ENCODE measurements at regions not wholly inside any gene's neighbourhood (a gene's known extent, or its start where the extent isn't known, plus 50 kb on each side); places are given as distances from the start of the nearest gene placed in this dataset.

DNA sequence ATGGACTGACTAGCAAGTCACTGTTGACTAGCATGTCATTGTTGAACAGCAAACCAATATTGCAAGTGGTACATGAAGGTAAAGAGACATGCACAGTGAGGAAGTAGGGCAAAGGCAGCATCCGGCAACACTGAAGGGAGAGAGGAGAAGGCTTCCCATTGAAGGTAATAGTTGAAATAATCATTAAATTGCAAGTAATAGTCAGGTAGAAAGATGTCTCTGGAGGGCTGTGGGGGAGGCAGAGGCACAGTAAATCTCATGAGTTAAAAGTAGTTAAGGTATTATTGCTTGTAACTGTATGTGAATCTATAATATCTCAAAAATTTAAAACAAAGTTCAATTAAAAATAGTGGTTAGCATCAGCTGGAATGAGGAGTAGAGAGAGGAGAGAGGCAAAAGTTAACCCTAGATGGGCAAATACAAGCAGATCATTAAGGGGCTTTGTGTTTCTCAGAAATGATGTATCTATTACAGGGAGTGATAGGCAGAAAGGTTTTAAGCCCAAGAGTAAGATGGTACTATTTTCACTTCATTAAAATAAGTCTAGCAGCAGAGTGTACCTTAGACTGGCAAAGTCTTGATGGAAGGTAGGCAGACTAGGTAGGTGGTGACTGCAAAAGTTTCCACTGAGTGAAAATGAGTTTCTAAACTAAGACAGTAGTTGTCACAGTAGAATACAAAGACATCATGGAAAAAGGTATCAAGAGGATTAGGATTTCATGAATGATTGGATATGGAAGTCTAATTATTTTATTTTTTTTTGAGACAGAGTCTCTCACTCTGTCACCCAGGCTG lies 776.6 kb downstream of the RAB28 start:
- peaks cover 5% of the 10 kb centered on the region for H3K27me3 ChIP-seq (ENCODE audit: insufficient read depth, poor library complexity, severe bottlenecking)
- TF ChIP-seq, protein P1, sequence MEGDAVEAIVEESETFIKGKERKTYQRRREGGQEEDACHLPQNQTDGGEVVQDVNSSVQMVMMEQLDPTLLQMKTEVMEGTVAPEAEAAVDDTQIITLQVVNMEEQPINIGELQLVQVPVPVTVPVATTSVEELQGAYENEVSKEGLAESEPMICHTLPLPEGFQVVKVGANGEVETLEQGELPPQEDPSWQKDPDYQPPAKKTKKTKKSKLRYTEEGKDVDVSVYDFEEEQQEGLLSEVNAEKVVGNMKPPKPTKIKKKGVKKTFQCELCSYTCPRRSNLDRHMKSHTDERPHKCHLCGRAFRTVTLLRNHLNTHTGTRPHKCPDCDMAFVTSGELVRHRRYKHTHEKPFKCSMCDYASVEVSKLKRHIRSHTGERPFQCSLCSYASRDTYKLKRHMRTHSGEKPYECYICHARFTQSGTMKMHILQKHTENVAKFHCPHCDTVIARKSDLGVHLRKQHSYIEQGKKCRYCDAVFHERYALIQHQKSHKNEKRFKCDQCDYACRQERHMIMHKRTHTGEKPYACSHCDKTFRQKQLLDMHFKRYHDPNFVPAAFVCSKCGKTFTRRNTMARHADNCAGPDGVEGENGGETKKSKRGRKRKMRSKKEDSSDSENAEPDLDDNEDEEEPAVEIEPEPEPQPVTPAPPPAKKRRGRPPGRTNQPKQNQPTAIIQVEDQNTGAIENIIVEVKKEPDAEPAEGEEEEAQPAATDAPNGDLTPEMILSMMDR (IDR thresholded peaks at IDR 0.05; ENCODE audit: poor library complexity, severe bottlenecking), result no peak
- no peaks in the 10 kb centered on the region for H3K4me1 ChIP-seq (ENCODE audit: insufficient read depth, poor library complexity, severe bottlenecking)
- ATAC-seq (ENCODE audit: low read depth) (no peak), DNase-seq (ENCODE audit: low spot score) (no peak)
- no peak overlapping the region for H3K27ac ChIP-seq (ENCODE audit: poor library complexity, severe bottlenecking)
- no peaks in the 10 kb centered on the region for H3K36me3 ChIP-seq (ENCODE audit: low read depth)
- no peak overlapping the region for H3K4me3 ChIP-seq (ENCODE audit: severe bottlenecking)
- no peaks in the 10 kb centered on the region for H3K9me3 ChIP-seq (ENCODE audit: severe bottlenecking)

DNA sequence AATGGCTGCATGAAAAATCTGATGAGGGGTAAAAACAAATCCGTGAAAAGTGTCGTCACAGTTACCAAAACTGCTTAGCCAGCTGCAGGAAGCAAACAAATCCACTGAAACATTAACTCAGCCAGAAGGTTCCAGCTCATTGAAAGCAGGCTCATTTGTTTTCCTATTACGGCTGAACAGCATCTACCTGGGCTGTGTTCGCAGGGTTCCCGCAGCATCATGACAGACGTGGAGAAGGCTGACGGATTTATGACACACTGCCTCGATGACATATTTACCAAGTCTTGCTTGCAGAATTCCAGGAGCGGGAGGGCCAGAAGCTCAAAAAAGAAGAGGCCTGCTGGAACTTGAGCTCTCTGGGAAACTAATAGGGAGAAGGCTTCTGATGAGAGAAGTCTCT lies 781.1 kb downstream of the RAB28 start:
- no peaks in the 10 kb centered on the region for H3K9me3 ChIP-seq (ENCODE audit: severe bottlenecking)
- TF ChIP-seq, protein P1 (IDR thresholded peaks at IDR 0.05; ENCODE audit: poor library complexity, severe bottlenecking), result no peak
- no peak overlapping the region for H3K27ac ChIP-seq (ENCODE audit: poor library complexity, severe bottlenecking)
- H3K27me3 ChIP-seq (ENCODE audit: insufficient read depth, poor library complexity, severe bottlenecking), result peaks cover 14% of the 10 kb centered on the region
- H3K4me1 ChIP-seq (ENCODE audit: insufficient read depth, poor library complexity, severe bottlenecking), result no peaks in the 10 kb centered on the region
- no peak overlapping the region for H3K4me3 ChIP-seq (ENCODE audit: severe bottlenecking)
- no peaks in the 10 kb centered on the region for H3K36me3 ChIP-seq (ENCODE audit: low read depth)
- DNase-seq (ENCODE audit: low spot score) (no peak), ATAC-seq (ENCODE audit: low read depth) (no peak)

DNA sequence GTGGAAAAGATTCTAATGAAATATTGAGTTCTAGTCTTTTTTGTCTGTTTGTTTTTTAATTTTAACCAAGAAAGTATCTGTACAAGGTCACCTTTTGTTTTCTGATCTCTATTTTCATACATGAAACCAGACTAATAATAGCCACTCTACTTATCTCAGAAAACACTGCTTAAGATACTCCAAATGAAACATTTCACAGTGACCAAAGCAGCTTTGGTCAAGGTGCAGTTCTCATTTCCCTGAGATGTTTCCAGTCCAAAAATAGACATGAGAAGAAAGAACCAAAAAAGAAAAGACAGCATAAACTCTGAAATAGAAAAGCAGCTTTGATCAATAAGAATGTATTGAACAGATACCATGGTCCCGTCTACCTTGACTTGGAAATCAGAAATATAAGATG lies 782.8 kb downstream of the RAB28 start:
- no peak for DNase-seq (ENCODE audit: low spot score)
- no peaks in the 10 kb centered on the region for H3K9me3 ChIP-seq (ENCODE audit: severe bottlenecking)
- no peaks in the 10 kb centered on the region for H3K36me3 ChIP-seq (ENCODE audit: low read depth)
- H3K4me1 ChIP-seq (ENCODE audit: insufficient read depth, poor library complexity, severe bottlenecking), result no peaks in the 10 kb centered on the region
- ATAC-seq (ENCODE audit: low read depth), result no peak
- no peak overlapping the region for H3K27ac ChIP-seq (ENCODE audit: poor library complexity, severe bottlenecking)
- peaks cover 14% of the 10 kb centered on the region for H3K27me3 ChIP-seq (ENCODE audit: insufficient read depth, poor library complexity, severe bottlenecking)
- no peak overlapping the region for H3K4me3 ChIP-seq (ENCODE audit: severe bottlenecking)
- TF ChIP-seq, protein P1 (IDR thresholded peaks at IDR 0.05; ENCODE audit: poor library complexity, severe bottlenecking), result no peak

DNA sequence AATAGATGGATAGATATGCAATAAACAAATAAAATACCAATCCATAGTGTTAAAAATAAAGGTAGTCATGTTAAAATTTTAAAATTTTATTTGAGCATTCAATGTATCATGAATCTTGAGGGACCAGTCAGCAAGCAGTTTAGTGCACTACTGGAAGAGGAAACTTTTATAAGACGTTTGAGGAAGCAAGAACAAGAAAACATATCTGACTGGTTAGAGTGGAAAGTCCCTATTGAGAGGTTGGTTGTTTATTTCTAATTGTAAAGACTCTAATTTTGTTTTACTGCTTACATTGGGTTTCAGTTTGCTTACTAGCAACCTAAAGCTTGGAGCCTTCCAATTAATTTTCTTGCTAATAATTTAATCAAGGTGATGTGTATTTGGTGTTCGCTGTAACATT lies 786.2 kb downstream of the RAB28 start:
- H3K4me3 ChIP-seq (ENCODE audit: severe bottlenecking), result no peak overlapping the region
- H3K27ac ChIP-seq (ENCODE audit: poor library complexity, severe bottlenecking), result no peak overlapping the region
- DNase-seq (ENCODE audit: low spot score), result no peak
- no peaks in the 10 kb centered on the region for H3K9me3 ChIP-seq (ENCODE audit: severe bottlenecking)
- peaks cover 11% of the 10 kb centered on the region for H3K27me3 ChIP-seq (ENCODE audit: insufficient read depth, poor library complexity, severe bottlenecking)
- TF ChIP-seq, protein P1 (IDR thresholded peaks at IDR 0.05; ENCODE audit: poor library complexity, severe bottlenecking), result no peak
- no peaks in the 10 kb centered on the region for H3K36me3 ChIP-seq (ENCODE audit: low read depth)
- no peaks in the 10 kb centered on the region for H3K4me1 ChIP-seq (ENCODE audit: insufficient read depth, poor library complexity, severe bottlenecking)
- ATAC-seq (ENCODE audit: low read depth), result no peak

DNA sequence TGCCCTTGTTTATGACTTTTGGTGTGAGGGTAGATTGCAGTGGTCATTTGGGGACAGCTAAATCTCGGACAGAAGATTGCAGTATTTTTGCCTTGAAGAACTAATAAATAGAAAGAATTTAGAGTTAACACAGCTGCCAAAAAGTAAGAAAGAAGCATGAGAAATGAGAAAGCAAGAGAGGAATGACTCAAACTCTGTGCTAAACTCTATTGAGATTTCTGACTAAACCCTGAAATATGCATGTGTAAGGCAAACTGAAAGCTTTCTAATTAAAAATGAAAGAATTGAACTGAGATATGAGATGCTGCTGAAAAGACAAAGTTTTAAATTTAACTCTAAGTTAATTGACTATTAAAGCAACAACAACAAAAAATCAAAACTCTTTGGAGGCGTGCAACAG lies 791.3 kb downstream of the RAB28 start:
- no peak overlapping the region for H3K4me3 ChIP-seq (ENCODE audit: severe bottlenecking)
- DNase-seq (ENCODE audit: low spot score) (no peak), ATAC-seq (ENCODE audit: low read depth) (no peak)
- H3K27me3 ChIP-seq (ENCODE audit: insufficient read depth, poor library complexity, severe bottlenecking), result no peaks in the 10 kb centered on the region
- no peaks in the 10 kb centered on the region for H3K36me3 ChIP-seq (ENCODE audit: low read depth)
- TF ChIP-seq, protein P1 (IDR thresholded peaks at IDR 0.05; ENCODE audit: poor library complexity, severe bottlenecking), result no peak
- no peak overlapping the region for H3K27ac ChIP-seq (ENCODE audit: poor library complexity, severe bottlenecking)
- H3K9me3 ChIP-seq (ENCODE audit: severe bottlenecking), result no peaks in the 10 kb centered on the region
- H3K4me1 ChIP-seq (ENCODE audit: insufficient read depth, poor library complexity, severe bottlenecking), result no peaks in the 10 kb centered on the region

All from RWPE2 (cell line).